Right forelimb (tissue), 1 donor: ENCODE measurements at regions not wholly inside any gene's neighbourhood (a gene's known extent, or its start where the extent isn't known, plus 50 kb on each side); places are given as distances from the start of the nearest gene placed in this dataset.
A peak's percentile ranks its signal among the peaks of the same experiment; 100 is the strongest.

ENCODE experiments used
- DNase-seq: peaks from one replicate; pipeline ENCODE4 v3.0.0-alpha.2; 2018

GRCh38 chr3:128569756-128570155, 76.8 kb upstream of the GATA2 start:
- DNase-seq, result no peak

GRCh38 chr3:128568602-128569490, 75.8 kb upstream of the GATA2 start:
- DNase-seq, result no peak

- DNase-seq, result no peak
Observed at GRCh38 chr3:128567705-128568356, 74.8 kb upstream of the GATA2 start.

- DNase-seq, result no peak
Observed at GRCh38 chr3:128567141-128567540, 74.1 kb upstream of the GATA2 start.

- no peak for DNase-seq
Observed at GRCh38 chr3:128563439-128563838, 70.4 kb upstream of the GATA2 start.

GRCh38 chr3:128561504-128561903, 68.5 kb upstream of the GATA2 start:
- DNase-seq, result no peak

GRCh38 chr3:128560768-128561167, 67.8 kb upstream of the GATA2 start:
- DNase-seq, result no peak

- no peak for DNase-seq
Observed at GRCh38 chr3:128559486-128560225, 66.7 kb upstream of the GATA2 start.

- DNase-seq, result no peak
Observed at GRCh38 chr3:128557531-128558280, 64.7 kb upstream of the GATA2 start.

- DNase-seq, result no peak
Observed at GRCh38 chr3:128556907-128557306, 63.9 kb upstream of the GATA2 start.

GRCh38 chr3:128556384-128556783, 63.4 kb upstream of the GATA2 start:
- no peak for DNase-seq

GRCh38 chr3:128555841-128556240, 62.8 kb upstream of the GATA2 start:
- DNase-seq, result peak; percentile 26

GRCh38 chr3:128555098-128555825, 62.3 kb upstream of the GATA2 start:
- peak; percentile 58 for DNase-seq

GRCh38 chr3:128554465-128555097, 61.6 kb upstream of the GATA2 start:
- DNase-seq, result no peak

GRCh38 chr3:128554100-128554464, 61.1 kb upstream of the GATA2 start:
- no peak for DNase-seq

GRCh38 chr3:128553560-128553959, 60.6 kb upstream of the GATA2 start:
- no peak for DNase-seq

GRCh38 chr3:128551867-128552266, 58.9 kb upstream of the GATA2 start:
- DNase-seq, result no peak

- no peak for DNase-seq
Observed at GRCh38 chr3:128551451-128551850, 58.5 kb upstream of the GATA2 start.

GRCh38 chr3:128550471-128551126, 57.6 kb upstream of the GATA2 start:
- DNase-seq, result no peak

GRCh38 chr3:128550113-128550440, 57.1 kb upstream of the GATA2 start:
- DNase-seq, result no peak
